Mesothelial cell of epicardium (in vitro differentiated cells): ENCODE measurements at regions not wholly inside any gene's neighbourhood (a gene's known extent, or its start where the extent isn't known, plus 50 kb on each side); places are given as distances from the start of the nearest gene placed in this dataset.
"Not testable (repeated sequence)": the region's sequence is repeated elsewhere in the genome, so short reads cannot be mapped to it uniquely, and the experiment has no call there.

ENCODE experiments used
- DNase-seq, 2 experiments: peaks; one replicate each; pipeline ENCODE4 v3.0.0; 2021; ENCODE audit warnings: low spot score in 2 of 2; ENCODE audit not compliant: unreplicated experiment in 2 of 2
- H3K27ac Mint-ChIP-seq: 2 replicates; pipeline ENCODE4 v1.8.0; 2021; ENCODE audit warnings: mixed read lengths
- H3K27me3 Mint-ChIP-seq: 2 replicates; pipeline ENCODE4 v1.8.0; 2021; ENCODE audit warnings: low read depth, mixed read lengths
- H3K36me3 Mint-ChIP-seq: 2 replicates; pipeline ENCODE4 v1.8.0; 2021; ENCODE audit warnings: mixed read lengths
- H3K4me1 Mint-ChIP-seq: 2 replicates; pipeline ENCODE4 v1.8.0; 2021; ENCODE audit warnings: mixed read lengths
- H3K4me3 Mint-ChIP-seq: 2 replicates; pipeline ENCODE4 v1.8.0; 2021; ENCODE audit warnings: mild to moderate bottlenecking, moderate library complexity, mixed read lengths
- H3K9me3 Mint-ChIP-seq: 2 replicates; pipeline ENCODE4 v1.8.0; 2021; ENCODE audit warnings: mixed read lengths
- TF ChIP-seq, protein P1 (sequence below): fragments of 200-600 bp; sonication (generic); IDR thresholded peaks from one replicate; pipeline ENCODE4 v1.5.0; 2021; ENCODE audit warnings: antibody characterized with exemption; ENCODE audit not compliant: unreplicated experiment

DNA sequence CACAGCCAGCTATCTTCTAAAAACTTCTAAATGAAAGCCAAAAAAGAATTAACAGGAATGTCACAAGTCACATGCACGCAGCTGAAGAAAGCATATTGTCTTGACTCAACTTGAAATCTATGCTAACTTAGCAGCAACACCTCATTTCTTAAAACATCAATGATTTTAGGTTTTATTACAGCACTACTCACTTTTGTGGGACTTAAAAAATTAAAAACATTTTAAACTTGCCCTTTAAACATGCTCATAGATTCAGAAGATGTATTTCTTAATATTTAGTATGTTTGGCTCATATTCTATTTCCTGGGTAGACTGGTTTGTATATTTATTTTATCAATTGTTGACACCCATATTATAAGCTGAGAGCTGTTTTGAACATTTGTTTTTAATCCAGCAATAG lies 279.4 kb downstream of the NKX6-1 start:
- peaks cover 18% of the 10 kb centered on the region for H3K27me3 Mint-ChIP-seq
- H3K36me3 Mint-ChIP-seq = no peaks in the 10 kb centered on the region
- no peak for DNase-seq
- H3K4me1 Mint-ChIP-seq = no peaks in the 10 kb centered on the region
- H3K9me3 Mint-ChIP-seq = no peaks in the 10 kb centered on the region
- TF ChIP-seq, protein P1, sequence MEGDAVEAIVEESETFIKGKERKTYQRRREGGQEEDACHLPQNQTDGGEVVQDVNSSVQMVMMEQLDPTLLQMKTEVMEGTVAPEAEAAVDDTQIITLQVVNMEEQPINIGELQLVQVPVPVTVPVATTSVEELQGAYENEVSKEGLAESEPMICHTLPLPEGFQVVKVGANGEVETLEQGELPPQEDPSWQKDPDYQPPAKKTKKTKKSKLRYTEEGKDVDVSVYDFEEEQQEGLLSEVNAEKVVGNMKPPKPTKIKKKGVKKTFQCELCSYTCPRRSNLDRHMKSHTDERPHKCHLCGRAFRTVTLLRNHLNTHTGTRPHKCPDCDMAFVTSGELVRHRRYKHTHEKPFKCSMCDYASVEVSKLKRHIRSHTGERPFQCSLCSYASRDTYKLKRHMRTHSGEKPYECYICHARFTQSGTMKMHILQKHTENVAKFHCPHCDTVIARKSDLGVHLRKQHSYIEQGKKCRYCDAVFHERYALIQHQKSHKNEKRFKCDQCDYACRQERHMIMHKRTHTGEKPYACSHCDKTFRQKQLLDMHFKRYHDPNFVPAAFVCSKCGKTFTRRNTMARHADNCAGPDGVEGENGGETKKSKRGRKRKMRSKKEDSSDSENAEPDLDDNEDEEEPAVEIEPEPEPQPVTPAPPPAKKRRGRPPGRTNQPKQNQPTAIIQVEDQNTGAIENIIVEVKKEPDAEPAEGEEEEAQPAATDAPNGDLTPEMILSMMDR = no peak
- no peak overlapping the region for H3K27ac Mint-ChIP-seq
- H3K4me3 Mint-ChIP-seq = no peak overlapping the region

DNA sequence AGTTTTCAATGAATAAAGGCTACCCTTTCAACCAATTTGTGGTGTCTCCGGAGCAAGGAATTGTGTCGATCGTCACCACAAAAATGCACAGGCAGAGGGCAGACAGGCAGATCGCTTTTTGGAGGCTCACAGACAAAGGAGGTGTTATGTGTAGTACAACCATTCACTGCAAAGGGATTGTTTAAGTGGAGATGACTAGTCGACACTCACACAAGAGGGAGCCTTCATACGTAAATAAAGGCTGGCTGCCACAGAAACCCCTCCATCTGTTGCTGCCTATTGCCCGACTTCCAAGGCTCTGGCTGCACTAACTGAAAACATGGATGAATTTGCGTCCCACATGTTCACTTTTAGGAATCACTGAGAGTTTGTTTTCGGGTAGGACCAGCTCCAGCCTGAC lies 281.1 kb downstream of the NKX6-1 start:
- Mint-ChIP-seq H3K27ac (no peak overlapping the region), H3K27me3 (peaks cover 18% of the 10 kb centered on the region), H3K4me3 (no peak overlapping the region), H3K36me3 (no peaks in the 10 kb centered on the region), H3K9me3 (no peaks in the 10 kb centered on the region), H3K4me1 (no peaks in the 10 kb centered on the region)
- DNase-seq = no peak
- TF ChIP-seq, protein P1 = no peak

DNA sequence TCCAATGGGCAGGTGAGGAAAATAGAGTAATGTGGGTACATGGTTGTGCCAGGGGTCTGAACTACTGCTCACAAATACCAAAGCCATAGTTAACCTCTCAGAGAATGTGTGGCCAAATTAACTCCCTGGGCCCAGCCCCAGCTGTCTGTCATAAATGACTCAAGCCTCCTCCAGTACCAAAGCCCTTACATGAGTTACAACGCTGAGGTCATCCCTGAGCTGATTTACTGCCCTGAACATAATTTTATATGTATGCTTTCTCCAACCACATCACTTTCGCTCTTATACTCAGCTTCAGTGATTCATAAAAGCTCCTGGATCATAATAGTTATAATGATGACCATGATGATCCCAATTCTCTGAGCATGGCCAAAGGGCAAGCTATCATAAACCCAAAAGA lies 283.9 kb downstream of the NKX6-1 start:
- TF ChIP-seq, protein P1 = no peak
- no peak for DNase-seq
- Mint-ChIP-seq H3K4me3 (no peak overlapping the region), H3K4me1 (no peaks in the 10 kb centered on the region), H3K9me3 (peaks cover 8% of the 10 kb centered on the region), H3K27me3 (peaks cover 13% of the 10 kb centered on the region), H3K36me3 (no peaks in the 10 kb centered on the region), H3K27ac (no peak overlapping the region)

DNA sequence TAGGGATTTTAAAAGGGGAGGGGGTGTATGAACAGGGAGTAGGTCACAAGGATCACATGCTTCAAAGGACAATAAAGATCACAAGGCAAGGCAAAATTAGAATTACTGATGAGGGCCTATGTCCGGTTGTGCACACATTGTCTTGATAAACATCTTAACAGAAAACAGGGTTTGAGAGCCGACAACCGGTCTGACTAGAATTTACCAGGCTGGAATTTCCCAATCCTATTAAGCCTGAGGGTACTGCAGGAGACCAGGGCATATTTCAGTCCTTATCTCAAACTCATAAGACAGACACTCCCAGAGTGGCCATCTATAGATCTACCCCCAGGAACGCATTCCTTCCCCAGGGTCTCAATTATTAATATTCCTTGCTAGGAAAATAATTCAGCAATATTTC lies 292.9 kb downstream of the NKX6-1 start:
- H3K27me3 Mint-ChIP-seq, H3K4me1 Mint-ChIP-seq, H3K4me3 Mint-ChIP-seq, DNase-seq, H3K36me3 Mint-ChIP-seq, H3K27ac Mint-ChIP-seq: not testable (repeated sequence)
- peaks cover 75% of the 10 kb centered on the region for H3K9me3 Mint-ChIP-seq

DNA sequence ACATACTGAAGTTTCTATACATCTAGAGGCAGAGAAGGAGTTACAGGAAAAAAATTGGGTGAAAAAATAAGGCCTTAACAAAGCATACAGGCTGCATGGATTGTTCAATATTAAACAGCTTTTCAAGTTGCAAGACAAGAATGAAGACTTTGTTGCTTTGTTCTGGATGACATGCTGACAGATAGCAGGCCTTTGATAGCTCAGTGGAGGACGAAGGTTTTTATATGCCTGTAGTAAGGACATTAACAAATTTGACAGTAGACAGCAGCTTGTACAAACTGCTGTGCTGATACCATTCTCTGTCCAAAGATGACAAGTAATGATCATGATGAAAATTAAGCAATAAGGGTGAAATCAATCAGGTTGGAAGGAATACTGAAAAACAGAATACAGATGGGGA lies 309.9 kb downstream of the NKX6-1 start:
- TF ChIP-seq, protein P1 = no peak
- Mint-ChIP-seq H3K27ac (no peak overlapping the region), H3K4me1 (no peaks in the 10 kb centered on the region), H3K9me3 (peaks cover 3% of the 10 kb centered on the region), H3K27me3 (no peaks in the 10 kb centered on the region), H3K4me3 (no peak overlapping the region), H3K36me3 (no peaks in the 10 kb centered on the region)
- no peak for DNase-seq

DNA sequence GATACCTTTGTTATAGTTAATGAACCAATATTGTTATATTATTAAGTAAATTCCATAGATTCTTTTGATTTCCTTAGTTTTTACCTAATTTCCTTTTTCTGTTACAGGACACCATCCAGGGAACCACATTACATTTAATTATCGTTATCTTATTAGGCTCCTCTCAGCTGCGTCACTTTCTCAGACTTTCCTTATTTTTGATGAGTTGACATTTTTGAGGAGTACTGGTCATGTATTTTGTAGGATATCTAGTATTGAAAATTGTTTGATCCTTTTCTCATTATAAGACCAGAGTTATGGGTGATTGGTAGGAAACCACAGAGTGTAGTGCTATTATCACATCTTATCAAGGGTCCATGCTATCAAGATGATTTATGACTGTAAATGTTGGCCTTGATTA lies 319.7 kb downstream of the NKX6-1 start:
- no peaks in the 10 kb centered on the region for H3K4me1 Mint-ChIP-seq
- H3K27me3 Mint-ChIP-seq = no peaks in the 10 kb centered on the region
- no peak overlapping the region for H3K27ac Mint-ChIP-seq
- peaks cover 5% of the 10 kb centered on the region for H3K9me3 Mint-ChIP-seq
- no peak for DNase-seq
- no peak overlapping the region for H3K4me3 Mint-ChIP-seq
- TF ChIP-seq, protein P1 = no peak
- H3K36me3 Mint-ChIP-seq = no peaks in the 10 kb centered on the region
